Stimulated activated CD8-positive, alpha-beta memory T cell treated with anti-CD3 and anti-CD28 coated beads, Interleukin-12 subunit alpha, Interleukin-12 subunit beta, amount 100 ng/mL, for 1 hour (primary cell): ENCODE measurements at regions not wholly inside any gene's neighbourhood (a gene's known extent, or its start where the extent isn't known, plus 50 kb on each side); places are given as distances from the start of the nearest gene placed in this dataset.

Experiments
- DNase-seq: peaks from one replicate; pipeline ENCODE4 v3.0.0-alpha.2; 2020; ENCODE audit warnings: low read depth

DNA sequence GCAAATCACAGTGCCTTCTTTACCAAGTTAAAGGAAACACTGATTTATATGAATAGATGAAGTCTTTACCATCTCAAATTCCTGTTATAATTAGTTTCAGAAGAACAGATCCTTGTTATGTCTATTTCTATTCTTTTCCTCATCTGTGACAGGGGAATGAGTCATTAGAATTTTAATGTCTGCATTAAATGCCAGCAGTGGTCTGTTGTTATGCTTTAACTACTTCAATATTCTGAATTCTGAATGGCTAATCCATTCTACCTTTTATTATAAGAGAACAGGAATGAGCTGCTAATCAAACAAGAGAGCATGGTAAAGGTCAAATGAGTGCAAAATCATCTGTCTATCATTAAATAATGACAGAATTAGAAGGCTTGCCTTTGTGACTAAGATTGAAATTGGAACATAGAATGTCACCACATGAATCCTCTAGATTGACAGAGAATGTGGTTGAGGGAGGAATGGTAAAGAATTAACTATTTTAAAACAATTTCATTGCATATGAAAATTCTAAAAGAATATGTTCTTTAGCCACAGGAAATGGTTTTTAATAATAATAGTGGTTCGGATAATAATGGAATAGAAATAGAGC, 935.5 kb downstream of the ADGRL3 start:
- DNase-seq: no peak

DNA sequence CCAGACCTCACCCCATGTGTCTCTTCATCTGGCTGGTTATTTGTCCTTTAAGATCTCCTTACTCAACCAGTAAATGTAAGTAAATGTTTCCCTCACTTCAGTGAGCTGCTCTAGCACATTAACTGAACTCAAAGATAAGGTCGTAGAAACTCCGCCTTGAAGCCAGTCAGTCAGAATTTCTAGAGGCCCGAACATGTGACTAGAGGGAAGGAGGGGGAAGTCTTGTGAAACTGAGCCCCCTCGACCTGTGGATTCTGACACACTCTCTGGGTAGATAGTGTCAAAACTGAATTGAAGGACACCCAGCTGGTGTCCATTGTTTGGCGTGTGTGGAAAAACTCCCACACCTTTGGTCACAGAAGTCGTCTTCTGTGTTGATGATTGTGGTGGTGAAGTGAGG, 933.9 kb downstream of the ADGRL3 start:
- no peak for DNase-seq

DNA sequence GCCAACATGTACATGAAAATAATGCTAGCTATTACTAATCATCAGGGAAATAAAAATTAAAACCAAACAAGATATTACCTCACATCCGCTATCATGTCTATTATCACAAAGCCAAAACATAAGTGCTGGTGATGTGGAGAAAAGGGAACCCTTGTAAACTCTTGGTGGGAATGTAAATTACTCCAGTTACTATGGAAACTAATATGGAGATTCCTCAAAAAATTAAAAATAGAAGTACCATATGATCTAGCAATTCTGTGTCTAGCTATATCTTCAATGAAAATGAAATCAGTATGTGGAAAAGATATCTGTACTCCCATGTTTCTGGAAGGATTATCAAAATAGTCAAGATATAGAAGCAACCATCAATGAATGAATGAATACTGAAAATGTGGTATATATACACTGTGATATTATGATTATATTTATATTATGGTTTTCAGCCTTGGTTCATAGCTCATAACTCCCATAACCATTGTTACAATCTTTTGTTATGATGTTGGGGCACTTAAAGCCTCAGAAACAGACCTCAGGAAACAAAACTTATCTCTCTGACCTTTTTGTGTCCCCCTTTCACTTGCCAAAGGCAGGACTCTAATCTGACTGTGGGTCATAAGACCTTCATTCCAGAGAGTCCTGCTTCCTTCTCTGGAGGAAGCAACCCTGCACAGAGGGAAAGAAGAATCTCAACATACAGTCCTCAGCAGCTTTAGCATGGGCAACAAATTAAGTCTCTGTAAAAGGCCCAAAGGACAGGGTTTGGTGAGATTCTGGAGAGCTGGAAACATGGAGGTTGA, 933.2 kb downstream of the ADGRL3 start:
- DNase-seq: no peak

DNA sequence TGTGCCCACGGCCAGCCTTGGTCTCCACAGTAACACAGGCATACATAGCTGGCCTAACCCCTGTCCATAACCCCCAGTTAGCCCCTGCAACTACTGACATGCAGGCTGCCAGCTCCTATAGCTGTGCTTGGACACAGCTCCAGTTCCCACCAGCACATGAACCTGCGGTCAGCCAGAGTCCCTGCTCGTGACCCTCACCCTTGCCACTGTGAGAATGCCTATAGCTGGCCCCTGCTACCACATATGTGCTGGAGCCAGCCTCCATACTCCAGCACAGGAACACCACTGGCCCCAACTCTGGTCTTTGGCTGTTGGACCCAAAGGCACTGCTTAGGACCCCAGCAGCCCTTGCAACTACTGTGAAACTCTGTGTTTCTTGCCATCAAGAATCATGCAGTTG, 930.9 kb downstream of the ADGRL3 start:
- DNase-seq: no peak

DNA sequence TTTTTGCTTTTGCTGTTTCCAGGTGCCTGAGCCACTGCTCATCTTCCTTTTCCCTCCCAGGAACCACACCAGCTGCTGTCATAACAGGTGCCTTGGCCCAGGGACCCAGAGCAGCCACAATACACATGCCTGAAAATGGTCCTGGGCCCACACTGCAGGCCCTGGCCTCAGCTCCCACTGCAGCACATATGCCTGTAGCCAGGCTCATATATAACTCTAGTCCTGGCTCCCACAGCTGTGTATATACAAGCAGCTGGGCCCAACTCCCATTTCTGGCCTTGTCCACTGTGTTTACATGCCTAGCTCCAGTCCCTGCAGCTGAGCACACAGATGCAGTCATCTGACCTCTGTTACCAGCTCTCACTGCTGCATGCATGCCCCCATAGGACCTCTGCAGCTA, 930.5 kb downstream of the ADGRL3 start:
- no peak for DNase-seq

DNA sequence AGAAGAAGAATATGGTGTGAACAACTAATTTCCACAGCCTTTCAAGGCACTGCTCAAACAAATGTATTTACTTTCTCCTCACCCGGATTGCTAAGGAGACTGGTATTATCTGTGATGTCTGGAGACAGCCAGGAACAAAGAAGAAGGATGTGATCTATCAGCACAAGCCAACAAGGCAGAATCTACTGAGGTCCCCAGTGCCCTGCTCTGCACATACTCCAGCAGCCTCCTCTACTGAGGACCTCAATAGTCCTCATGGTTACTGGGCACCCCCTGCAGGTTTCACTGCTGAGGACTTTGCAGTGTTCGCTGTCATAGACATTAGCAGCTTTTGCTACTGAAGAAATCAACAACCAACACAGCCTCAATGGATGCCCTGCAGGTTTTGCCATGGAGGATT, 930.1 kb downstream of the ADGRL3 start:
- no peak for DNase-seq
